AG04449 (cell line): ENCODE measurements at regions not wholly inside any gene's neighbourhood (a gene's known extent, or its start where the extent isn't known, plus 50 kb on each side); places are given as distances from the start of the nearest gene placed in this dataset.

Experiments used
- CTCF ChIA-PET: fragments of 350-600 bp; formaldehyde crosslinking; extraction: SDS; loops from one replicate; lab custom pipeline; 2021; ENCODE audit warnings: antibody characterized with exemption; lab: Yijun Ruan, JAX
- POLR2A ChIA-PET: fragments of 400-600, 350-600 bp; formaldehyde crosslinking; extraction: SDS; loops from one replicate; lab custom pipeline; 2020; ENCODE audit warnings: antibody characterized with exemption, inconsistent platforms; lab: Yijun Ruan, JAX
- DNase-seq: peaks from one replicate; pipeline ENCODE4 v3.0.0-alpha.2; 2010; ENCODE audit warnings: low read depth, low spot score
- H3K4me3 ChIP-seq: 2 replicates; pipeline ENCODE4 v1.5.1; 2011; ENCODE audit warnings: low read depth, mild to moderate bottlenecking, control low read depth, low read length
- CTCF ChIP-seq: IDR thresholded peaks from one replicate; pipeline ENCODE4 v1.5.1; 2011; ENCODE audit warnings: mild to moderate bottlenecking, moderate library complexity, low read length, control low read depth, inconsistent platforms; ENCODE audit not compliant: insufficient read depth; ENCODE audit errors: missing control alignments

DNA sequence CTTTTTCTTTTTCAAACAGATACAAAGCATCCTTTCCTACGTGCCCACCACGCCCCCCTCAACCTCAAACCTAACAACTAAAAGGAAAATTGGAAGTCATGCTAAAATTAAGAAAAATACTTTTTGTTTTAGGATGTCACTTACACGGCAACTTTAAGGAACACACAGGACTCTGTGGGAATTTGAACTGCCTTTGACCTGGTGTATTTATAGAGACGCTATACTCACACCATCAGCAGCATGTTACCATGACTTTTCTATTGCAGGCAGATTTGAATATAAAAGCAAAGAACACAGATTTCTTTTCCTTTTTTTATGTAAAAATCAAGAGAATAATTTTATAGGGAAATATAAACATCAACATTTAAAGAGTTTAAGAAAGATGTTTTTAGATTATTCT, 198.2 kb downstream of the SIPA1L2 start:
- POLR2A ChIA-PET = no interaction called here
- TF ChIP-seq CTCF = no peak
- CTCF ChIA-PET = no interaction called here
- no peak overlapping the region for H3K4me3 ChIP-seq
- no peak for DNase-seq

GRCh38 chr1:232431326-232431725, 198.6 kb downstream of the SIPA1L2 start:
- POLR2A ChIA-PET = no interaction called here
- CTCF ChIA-PET = no interaction called here
- no peak overlapping the region for H3K4me3 ChIP-seq
- no peak for DNase-seq
- no peak for TF ChIP-seq CTCF

DNA sequence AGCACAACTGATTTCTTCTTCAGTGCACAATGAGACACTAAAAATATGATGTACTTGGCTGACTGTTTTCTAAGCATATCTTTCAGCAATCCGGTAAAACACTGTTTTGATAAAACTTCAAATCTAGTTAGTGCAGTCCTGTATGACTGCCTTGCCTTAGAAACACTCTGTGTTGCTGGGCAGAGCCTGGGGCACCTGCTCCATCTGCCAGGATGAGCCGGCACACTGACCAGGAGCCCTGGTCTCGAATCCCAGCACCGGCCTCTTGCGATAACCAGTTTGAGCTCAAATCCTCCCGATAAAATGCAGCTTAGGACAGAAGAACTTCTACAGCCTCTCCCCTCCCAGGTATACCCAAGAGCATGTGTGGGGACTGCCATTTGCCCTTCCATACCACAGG, 199.5 kb downstream of the SIPA1L2 start:
- ChIA-PET POLR2A (no interaction called here), CTCF (no interaction called here)
- TF ChIP-seq CTCF = no peak
- no peak overlapping the region for H3K4me3 ChIP-seq
- DNase-seq = no peak

DNA sequence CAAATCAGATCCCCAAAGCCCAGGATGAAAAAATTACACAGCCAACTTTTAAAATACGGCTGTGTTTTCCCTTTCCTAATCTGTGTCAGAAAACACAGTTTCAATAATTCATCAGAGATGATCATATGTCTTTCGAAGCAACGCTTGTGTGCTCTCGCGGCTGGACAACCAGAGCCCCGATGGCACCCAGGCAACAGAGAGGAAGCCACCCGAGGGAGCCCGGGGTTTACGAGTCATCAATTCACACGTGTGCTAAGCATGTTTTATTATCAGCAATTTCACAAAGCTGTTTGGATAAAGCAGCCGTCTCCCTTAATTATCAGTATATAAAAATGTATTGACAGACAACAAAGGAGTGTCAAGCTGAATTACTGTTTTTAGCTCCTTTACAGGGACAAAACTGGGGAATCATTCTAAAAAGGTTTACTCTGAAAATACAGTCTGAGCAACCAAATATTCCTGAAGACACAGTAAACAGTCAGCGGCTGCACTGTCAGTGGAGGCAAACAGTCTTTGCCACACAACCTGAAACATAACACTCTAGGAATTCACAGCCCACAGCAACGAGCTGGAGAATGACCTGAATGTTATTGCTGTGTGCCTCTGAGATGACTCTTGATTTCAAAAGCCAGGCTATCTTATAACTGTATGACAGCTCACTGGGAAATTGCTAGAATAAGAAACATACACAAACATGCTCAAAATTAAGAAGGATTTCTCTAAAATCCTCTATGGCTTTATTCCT, 201.0 kb downstream of the SIPA1L2 start:
- TF ChIP-seq CTCF = no peak
- ChIA-PET CTCF (interaction anchor here (1.1 kb wide), 1 partner anchor 22 kb away, joined by 6 read pairs; no protein-coding TSS in a partner anchor), POLR2A (no interaction called here)
- peak; percentile 31 for DNase-seq
- no peak overlapping the region for H3K4me3 ChIP-seq

GRCh38 chr1:232428036-232428645, 201.8 kb downstream of the SIPA1L2 start:
- CTCF ChIA-PET = no interaction called here
- POLR2A ChIA-PET = no interaction called here
- no peak overlapping the region for H3K4me3 ChIP-seq
- no peak for TF ChIP-seq CTCF
- DNase-seq = no peak

DNA sequence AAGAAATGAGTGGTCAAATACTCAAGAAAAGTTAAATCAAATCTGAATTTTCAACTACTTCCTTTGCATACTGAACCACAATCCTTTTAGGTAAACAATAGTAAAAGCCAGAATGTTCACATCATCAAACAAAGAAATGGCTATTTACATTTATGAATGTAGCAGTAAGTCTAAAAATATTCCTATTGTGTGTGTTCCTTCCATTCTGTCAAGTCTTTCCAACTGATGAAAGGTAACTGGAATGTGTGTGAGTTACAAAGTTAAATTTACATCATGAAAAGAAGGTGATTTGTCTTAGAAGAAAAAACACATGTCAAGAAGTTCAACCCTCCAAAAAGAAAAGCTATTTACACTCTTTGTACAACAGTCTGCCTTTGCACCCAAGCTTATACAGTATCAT, 203.1 kb downstream of the SIPA1L2 start:
- POLR2A ChIA-PET = no interaction called here
- no peak overlapping the region for H3K4me3 ChIP-seq
- CTCF ChIA-PET = no interaction called here
- DNase-seq = no peak
- TF ChIP-seq CTCF = no peak
